IMR-90 (cell line): ENCODE measurements at regions not wholly inside any gene's neighbourhood (a gene's known extent, or its start where the extent isn't known, plus 50 kb on each side); places are given as distances from the start of the nearest gene placed in this dataset.

Experiments used
- ATAC-seq: fragments of 200-7000 bp; cut with Tn5 transposase; 2 replicates; pipeline ENCODE4 v1.9.1; 2020; ENCODE audit warnings: low read depth, mild to moderate bottlenecking, moderate library complexity
- BruUV-seq: library from RNA; stranded (reverse); fragments of 400-500 nt; replicated peaks from 2 replicates; lab custom pipeline; 2021; lab: Mats Ljungman, UMichigan
- CTCF ChIA-PET: fragments of 300-600 bp; formaldehyde crosslinking; extraction: SDS; loops from one replicate; lab custom pipeline; 2021; ENCODE audit warnings: antibody characterized with exemption; lab: Yijun Ruan, JAX
- POLR2A ChIA-PET: fragments of 300-600 bp; sonication (Branson Sonifier 250); formaldehyde crosslinking; loops from one replicate; lab custom pipeline; 2022; ENCODE audit warnings: antibody characterized with exemption; ENCODE audit not compliant: unreplicated experiment; lab: Charles Lee
- DNase-seq: peaks from one replicate; pipeline ENCODE4 v3.0.0; 2013
- H2AFZ ChIP-seq: replicated peaks from 2 replicates; pipeline ENCODE3; 2013; ENCODE audit warnings: low read length, mild to moderate bottlenecking; ENCODE audit not compliant: poor library complexity
- H2AK5ac ChIP-seq: 2 replicates; pipeline ENCODE4 v1.6.1; 2013; ENCODE audit warnings: low read depth, low read length, inconsistent platforms
- H2AK9ac ChIP-seq: replicated peaks from 2 replicates; pipeline ENCODE3; 2013; ENCODE audit warnings: mild to moderate bottlenecking, low read depth, low read length, moderate library complexity; ENCODE audit not compliant: poor library complexity
- H2BK120ac ChIP-seq: 2 replicates; pipeline ENCODE4 v1.6.1; 2013; ENCODE audit warnings: low read depth, low read length, inconsistent platforms
- H2BK15ac ChIP-seq: 3 replicates; pipeline ENCODE4 v1.6.1; 2013; ENCODE audit warnings: low read depth, low read length, inconsistent platforms
- H2BK20ac ChIP-seq: 2 replicates; pipeline ENCODE4 v1.6.1; 2013; ENCODE audit warnings: low read depth, mild to moderate bottlenecking, inconsistent platforms, low read length, moderate library complexity
- H2BK5ac ChIP-seq: 2 replicates; pipeline ENCODE4 v1.6.1; 2013; ENCODE audit warnings: mild to moderate bottlenecking, low read depth, low read length, inconsistent platforms; ENCODE audit not compliant: poor library complexity, severe bottlenecking
- H3K14ac ChIP-seq: replicated peaks from 2 replicates; pipeline ENCODE4 v1.6.1; 2013; ENCODE audit warnings: low read depth, low read length, inconsistent platforms
- H3K18ac ChIP-seq: 2 replicates; pipeline ENCODE4 v1.6.1; 2013; ENCODE audit warnings: low read depth, low read length, control low read depth
- H3K23ac ChIP-seq: 2 replicates; pipeline ENCODE4 v1.6.1; 2013; ENCODE audit warnings: low read depth, low read length, inconsistent platforms
- H3K27ac ChIP-seq: 2 replicates; pipeline ENCODE4 v1.5.1; 2013; ENCODE audit warnings: mild to moderate bottlenecking, control low read depth, low read length; ENCODE audit not compliant: insufficient read depth
- H3K27me3 ChIP-seq: 2 replicates; pipeline ENCODE4 v1.6.1; 2013; ENCODE audit warnings: low read length; ENCODE audit not compliant: control insufficient read depth, insufficient read depth
- H3K36me3 ChIP-seq: 2 replicates; pipeline ENCODE4 v1.6.1; 2013; ENCODE audit warnings: low read length, mixed read lengths; ENCODE audit not compliant: control insufficient read depth, insufficient read depth
- H3K4ac ChIP-seq: 2 replicates; pipeline ENCODE4 v1.6.1; 2013; ENCODE audit warnings: low read depth, low read length, inconsistent platforms
- H3K4me1 ChIP-seq: 2 replicates; pipeline ENCODE4 v1.6.1; 2013; ENCODE audit warnings: low read length, mixed read lengths; ENCODE audit not compliant: control insufficient read depth, insufficient read depth
- H3K4me2 ChIP-seq: 2 replicates; pipeline ENCODE4 v1.6.1; 2013; ENCODE audit warnings: low read depth, mild to moderate bottlenecking, control low read depth, low read length, moderate library complexity
- H3K4me3 ChIP-seq: 2 replicates; pipeline ENCODE4 v1.5.1; 2013; ENCODE audit warnings: low read depth, mild to moderate bottlenecking, control low read depth, low read length, moderate library complexity; ENCODE audit not compliant: insufficient read depth
- H3K56ac ChIP-seq: 2 replicates; pipeline ENCODE4 v1.6.1; 2013; ENCODE audit warnings: low read length, inconsistent platforms; ENCODE audit not compliant: insufficient read depth; ENCODE audit errors: extremely low read depth
- H3K79me1 ChIP-seq, 2 experiments: 2 replicates each; pipeline ENCODE4 v1.6.1; 2013; ENCODE audit warnings: low read length in 2 of 2, inconsistent platforms in 1 of 2, low read depth in 1 of 2
- H3K9ac ChIP-seq: 2 replicates; pipeline ENCODE4 v1.6.1; 2013; ENCODE audit warnings: low read depth, low read length, control low read depth
- H3K9me1 ChIP-seq: 2 replicates; pipeline ENCODE4 v1.6.1; 2013; ENCODE audit warnings: low read length, inconsistent platforms; ENCODE audit not compliant: insufficient read depth
- H3K9me3 ChIP-seq: 2 replicates; pipeline ENCODE4 v1.6.1; 2013; ENCODE audit warnings: low read length; ENCODE audit not compliant: control insufficient read depth, insufficient read depth
- H4K20me1 ChIP-seq: 2 replicates; pipeline ENCODE4 v1.6.1; 2013; ENCODE audit warnings: low read length, inconsistent platforms; ENCODE audit not compliant: insufficient read depth
- H4K5ac ChIP-seq: 2 replicates; pipeline ENCODE4 v1.6.1; 2013; ENCODE audit warnings: mild to moderate bottlenecking, low read depth, low read length, control low read depth
- H4K8ac ChIP-seq, 2 experiments: 2 replicates each; pipeline ENCODE4 v1.6.1; 2013; ENCODE audit warnings: low read depth in 2 of 2, low read length in 2 of 2, control low read depth in 1 of 2, inconsistent platforms in 1 of 2
- H4K91ac ChIP-seq: 2 replicates; pipeline ENCODE4 v1.6.1; 2013; ENCODE audit warnings: low read depth, low read length, inconsistent platforms; ENCODE audit not compliant: insufficient read depth
- FOS ChIP-seq: fragments of 150-350 bp; IDR thresholded peaks from 2 replicates; pipeline ENCODE4 v1.6.1; 2016; ENCODE audit warnings: low read depth, low read length
- MAZ ChIP-seq: IDR thresholded peaks from 2 replicates; pipeline ENCODE4 v1.6.1; 2012; ENCODE audit warnings: low read depth, mild to moderate bottlenecking, low read length, improper control_type of control experiment, moderate library complexity, borderline replicate concordance
- MXI1 ChIP-seq: IDR thresholded peaks from 2 replicates; pipeline ENCODE4 v1.6.1; 2012; ENCODE audit warnings: low read depth, mild to moderate bottlenecking, low read length, moderate library complexity, borderline replicate concordance
- WGBS, 2 experiments: methylation state at CpG; one replicate each; pipeline versions ENCODE4 v1.1.5 to v1.1.7; 2013; ENCODE audit warnings: missing lambda C conversion rate in 2 of 2; ENCODE audit not compliant: insufficient read length in 1 of 2; ENCODE audit errors: extremely low coverage in 2 of 2; 5-methylcytosine and 5-hydroxymethylcytosine counted together
- dilution Hi-C: fragments of 300-500 bp; cut with HindIII; formaldehyde crosslinking; loops from one replicate; pipeline ENCODE4 v1.14.3; 2018; ENCODE audit warnings: low sequenced_read_pairs; ENCODE audit not compliant: unreplicated experiment
- in situ Hi-C: fragments of 300-500 bp; cut with MboI; formaldehyde crosslinking; loops from 3 replicates; pipeline ENCODE4 v1.14.3; 2019; ENCODE audit warnings: low sequenced_read_pairs, inconsistent platforms, mixed read lengths
- intact Hi-C: fragments of 100-400 bp; cut with micrococcal nuclease; formaldehyde crosslinking; loops from 2 replicates; pipeline ENCODE4 v1.10.0; 2022

DNA sequence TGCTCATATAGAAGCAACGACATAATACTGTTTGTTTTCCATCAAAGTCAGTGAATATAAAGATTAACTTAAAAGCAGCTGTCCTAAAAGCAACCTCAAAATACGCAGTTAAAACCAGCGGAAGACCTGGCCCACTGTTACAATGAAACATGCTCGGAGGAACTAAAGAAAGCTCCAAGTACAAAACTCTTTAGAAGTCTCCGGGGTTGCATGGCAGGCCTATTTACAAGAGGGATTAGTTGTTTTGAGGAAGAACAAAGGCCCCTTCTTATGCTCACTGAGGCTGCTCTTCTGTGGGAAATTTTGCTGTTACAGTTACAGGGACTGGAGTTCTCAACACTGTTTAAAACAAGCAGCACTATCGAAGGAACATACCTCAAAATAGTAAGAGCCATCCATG lies 75.9 kb upstream of the C12orf71 start:
- DNase-seq = no peak

More for the DNA sequence above, 75.9 kb upstream of the C12orf71 start:
- Histone ChIP-seq H2AK9ac (no peak overlapping the region), H3K4me3 (no peak overlapping the region), H3K4me1 (no peaks in the 10 kb centered on the region; the same call in 1 of the 2 replicates), H2BK120ac (no peak overlapping the region), H3K23ac (no peak overlapping the region), H3K36me3 (no peaks in the 10 kb centered on the region), H2AK5ac (no peak overlapping the region), H4K5ac (no peak overlapping the region), H3K4ac (no peak overlapping the region), H3K18ac (no peak overlapping the region), H2AFZ (no peak overlapping the region), H4K91ac (no peak overlapping the region), H3K9ac (no peak overlapping the region), H2BK20ac (no peak overlapping the region), H3K9me3 (no peaks in the 10 kb centered on the region), H3K9me1 (peaks cover 4% of the 10 kb centered on the region), H2BK15ac (no peak overlapping the region), H4K8ac (no peak overlapping the region), H3K56ac (no peak overlapping the region), H3K4me2 (no peak overlapping the region), H3K14ac (no peak overlapping the region), H3K79me1 (no peaks in the 10 kb centered on the region), H3K27me3 (no peaks in the 10 kb centered on the region), H4K20me1 (no peaks in the 10 kb centered on the region), H3K27ac (no peak overlapping the region), H2BK5ac (no peak overlapping the region)
- intact Hi-C loops = no loop called here
- ATAC-seq = no peak
- in situ Hi-C loops = no loop called here
- BruUV-seq = no TSS peak
- WGBS, 2 experiments = no CpG with 5 or more reads among the region's 6 CpGs
- dilution Hi-C loops = no loop called here
- no peak for TF ChIP-seq FOS
- no peak for TF ChIP-seq MXI1
- no peak for TF ChIP-seq MAZ
- CTCF ChIA-PET = no interaction called here
- POLR2A ChIA-PET = no interaction called here
